ENCODE measurements at regions not wholly inside any gene's neighbourhood (a gene's known extent, or its start where the extent isn't known, plus 50 kb on each side); places are given as distances from the start of the nearest gene placed in this dataset.

GRCh38 chr12:77777274-77777673 is 53.4 kb upstream of the NAV3 start:
- H3K4me3 ChIP-seq (ENCODE audit: low read length) = no peak overlapping the region
- no peak for DNase-seq (ENCODE audit: low read depth)
- TF ChIP-seq CTCF (conservative IDR thresholded peaks at IDR 0.05; ENCODE audit: low read depth, low read length) = no peak

- TF ChIP-seq CTCF (conservative IDR thresholded peaks at IDR 0.05; ENCODE audit: low read depth, low read length) = no peak
- H3K4me3 ChIP-seq (ENCODE audit: low read length) = no peak overlapping the region
- no peak for DNase-seq (ENCODE audit: low read depth)
These were observed 55.9 kb upstream of the NAV3 start for GRCh38 chr12:77774761-77775160.

GRCh38 chr12:77772676-77773298 is 57.9 kb upstream of the NAV3 start:
- no peak overlapping the region for H3K4me3 ChIP-seq (ENCODE audit: low read length)
- no peak for TF ChIP-seq CTCF (conservative IDR thresholded peaks at IDR 0.05; ENCODE audit: low read depth, low read length)
- no peak for DNase-seq (ENCODE audit: low read depth)

- no peak overlapping the region for H3K4me3 ChIP-seq (ENCODE audit: low read length)
- TF ChIP-seq CTCF (conservative IDR thresholded peaks at IDR 0.05; ENCODE audit: low read depth, low read length) = no peak
- DNase-seq (ENCODE audit: low read depth) = no peak
These were observed 62.1 kb upstream of the NAV3 start for GRCh38 chr12:77768558-77768957.

GRCh38 chr12:77767756-77768343 is 62.8 kb upstream of the NAV3 start:
- no peak overlapping the region for H3K4me3 ChIP-seq (ENCODE audit: low read length)
- TF ChIP-seq CTCF (conservative IDR thresholded peaks at IDR 0.05; ENCODE audit: low read depth, low read length) = no peak
- DNase-seq (ENCODE audit: low read depth) = no peak

GRCh38 chr12:77767335-77767734 is 63.4 kb upstream of the NAV3 start:
- no peak for TF ChIP-seq CTCF (conservative IDR thresholded peaks at IDR 0.05; ENCODE audit: low read depth, low read length)
- DNase-seq (ENCODE audit: low read depth) = no peak
- no peak overlapping the region for H3K4me3 ChIP-seq (ENCODE audit: low read length)

GRCh38 chr12:77766224-77766623 is 64.5 kb upstream of the NAV3 start:
- no peak for DNase-seq (ENCODE audit: low read depth)
- H3K4me3 ChIP-seq (ENCODE audit: low read length) = no peak overlapping the region
- TF ChIP-seq CTCF (conservative IDR thresholded peaks at IDR 0.05; ENCODE audit: low read depth, low read length) = no peak
